ENCODE measurements at regions not wholly inside any gene's neighbourhood (a gene's known extent, or its start where the extent isn't known, plus 50 kb on each side); places are given as distances from the start of the nearest gene placed in this dataset.

DNA sequence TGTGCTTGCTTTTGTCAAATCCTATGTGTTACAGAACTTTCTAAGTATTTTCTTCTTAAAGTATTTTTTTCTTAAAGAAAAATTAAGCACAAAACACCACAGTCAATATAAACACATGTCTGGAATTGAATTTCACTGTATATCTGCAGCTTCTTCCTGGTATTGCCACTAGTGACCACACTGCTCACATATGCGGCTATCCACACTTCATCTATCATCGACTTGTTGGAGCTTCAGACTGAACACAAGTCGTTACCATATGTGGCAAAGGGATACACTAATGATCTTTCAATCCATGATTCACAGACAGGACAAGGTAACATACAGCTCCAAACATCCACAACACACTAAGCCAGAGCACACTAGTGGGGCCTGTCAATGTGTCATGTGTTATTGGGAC lies 498.4 kb upstream of the ARGLU1 start:
- TF ChIP-seq, protein P1, sequence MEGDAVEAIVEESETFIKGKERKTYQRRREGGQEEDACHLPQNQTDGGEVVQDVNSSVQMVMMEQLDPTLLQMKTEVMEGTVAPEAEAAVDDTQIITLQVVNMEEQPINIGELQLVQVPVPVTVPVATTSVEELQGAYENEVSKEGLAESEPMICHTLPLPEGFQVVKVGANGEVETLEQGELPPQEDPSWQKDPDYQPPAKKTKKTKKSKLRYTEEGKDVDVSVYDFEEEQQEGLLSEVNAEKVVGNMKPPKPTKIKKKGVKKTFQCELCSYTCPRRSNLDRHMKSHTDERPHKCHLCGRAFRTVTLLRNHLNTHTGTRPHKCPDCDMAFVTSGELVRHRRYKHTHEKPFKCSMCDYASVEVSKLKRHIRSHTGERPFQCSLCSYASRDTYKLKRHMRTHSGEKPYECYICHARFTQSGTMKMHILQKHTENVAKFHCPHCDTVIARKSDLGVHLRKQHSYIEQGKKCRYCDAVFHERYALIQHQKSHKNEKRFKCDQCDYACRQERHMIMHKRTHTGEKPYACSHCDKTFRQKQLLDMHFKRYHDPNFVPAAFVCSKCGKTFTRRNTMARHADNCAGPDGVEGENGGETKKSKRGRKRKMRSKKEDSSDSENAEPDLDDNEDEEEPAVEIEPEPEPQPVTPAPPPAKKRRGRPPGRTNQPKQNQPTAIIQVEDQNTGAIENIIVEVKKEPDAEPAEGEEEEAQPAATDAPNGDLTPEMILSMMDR (conservative IDR thresholded peaks at IDR 0.05; ENCODE audit: low read depth, low read length): no peak
- no peak for TF ChIP-seq EZH2 (IDR thresholded peaks at IDR 0.05; ENCODE audit: borderline replicate concordance, low read depth, low read length, poor library complexity, severe bottlenecking)

All from A673 (cell line).